Breast epithelium (tissue), 4 donors: ENCODE measurements at regions not wholly inside any gene's neighbourhood (a gene's known extent, or its start where the extent isn't known, plus 50 kb on each side); places are given as distances from the start of the nearest gene placed in this dataset.

ENCODE experiments used
- DNase-seq, 2 donors: peaks; one replicate each; pipeline ENCODE4 v3.0.0-alpha.2; 2019; ENCODE audit warnings: low spot score in 2 of 2
- H3K27ac ChIP-seq, 2 donors: fragments of 200-600 bp; sonication (generic) in 1 of 2; one replicate each; pipeline ENCODE4 v1.5.1; 2016 to 2019; ENCODE audit warnings: mild to moderate bottlenecking in 1 of 2
- H3K27me3 ChIP-seq, 2 donors: fragments of 200-600 bp; sonication (generic) in 1 of 2; one replicate each; pipeline versions ENCODE4 v1.5.1 to v1.6.0; 2017 to 2019; ENCODE audit warnings: control low read depth in 1 of 2, mild to moderate bottlenecking in 1 of 2
- H3K36me3 ChIP-seq: fragments of 200-600 bp; one replicate; pipeline ENCODE4 v1.5.1; 2019
- H3K4me1 ChIP-seq, 2 donors: fragments of 200-600 bp; sonication (generic); one replicate each; pipeline ENCODE4 v1.5.1; 2016 to 2019; ENCODE audit warnings: control low read depth in 1 of 2
- H3K4me3 ChIP-seq, 3 donors: fragments of 200-600 bp; sonication (generic); 1 replicate in 2 of 3; 2 replicates in 1 of 3; pipeline ENCODE4 v1.5.1; 2016 to 2019; ENCODE audit warnings: mild to moderate bottlenecking in 3 of 3, moderate library complexity in 2 of 3
- H3K9me3 ChIP-seq, 2 donors: fragments of 200-600 bp; sonication (generic) in 1 of 2; one replicate each; pipeline ENCODE4 v1.5.1; 2016 to 2019; ENCODE audit warnings: control low read depth in 1 of 2
- POLR2A ChIP-seq: fragments of 450-650 bp; IDR thresholded peaks from one replicate; pipeline ENCODE4 v1.6.1; 2016; ENCODE audit warnings: antibody characterized with exemption, mild to moderate bottlenecking, moderate library complexity
- POLR2AphosphoS5 ChIP-seq, 3 donors: sonication (generic); formaldehyde crosslinking; IDR thresholded peaks; one replicate each; pipeline ENCODE4 v1.6.1; 2017; ENCODE audit warnings: antibody characterized with exemption in 3 of 3
- intact Hi-C: fragments of 100-400 bp; cut with DNase I; formaldehyde crosslinking; loops from one replicate; pipeline ENCODE4 v1.15.1; 2023; ENCODE audit warnings: low total_unique reads
- TF ChIP-seq, protein P1 (sequence below), 3 donors: fragments of 450-650 bp; IDR thresholded peaks; one replicate each; pipeline ENCODE4 v1.5.1; 2016 to 2017; ENCODE audit warnings: antibody characterized with exemption in 3 of 3, mild to moderate bottlenecking in 3 of 3, moderate library complexity in 3 of 3

DNA sequence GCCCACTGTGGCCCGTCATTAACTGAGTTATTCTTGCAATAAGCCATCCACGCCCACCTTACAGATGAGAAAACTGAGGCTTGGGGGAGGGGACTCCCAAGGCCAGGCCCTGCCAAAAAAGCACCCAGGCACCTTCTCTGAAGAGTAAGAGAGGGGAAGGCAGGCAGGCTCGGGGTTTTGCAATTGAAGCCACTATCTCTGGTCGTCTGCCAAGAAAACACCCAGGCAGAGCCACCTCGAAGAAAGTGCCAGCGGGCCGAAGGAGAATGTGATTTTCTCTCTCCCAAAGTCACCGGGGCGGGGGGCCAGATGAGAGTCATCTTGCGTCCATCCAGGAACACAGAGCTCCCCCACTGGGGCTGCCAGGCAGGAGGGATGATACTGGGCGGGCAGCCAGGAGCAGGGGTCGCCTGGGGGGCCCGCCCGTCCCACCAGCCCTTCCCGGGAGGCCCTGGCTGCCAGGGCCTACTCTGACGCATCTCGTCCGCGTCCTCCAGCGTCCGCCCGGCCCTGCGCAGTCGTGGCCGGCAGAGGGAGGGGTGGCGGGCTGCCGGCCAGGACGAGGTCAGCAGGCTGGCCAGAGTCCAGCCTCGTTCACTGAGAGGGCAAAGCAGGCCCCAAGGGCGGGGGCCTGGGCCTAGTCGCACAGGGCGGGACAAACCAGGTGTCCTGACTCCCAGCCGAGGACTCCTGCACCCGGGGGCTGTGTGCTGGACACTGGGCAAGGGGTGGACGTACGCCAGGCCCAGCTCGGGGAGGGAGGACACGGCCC is 74.3 kb downstream of the RFLNA start:
- DNase-seq: peak; percentile 81 to 90
- Histone ChIP-seq H3K4me3 (peak overlapping the region; percentile 4 to 51 (median 21)), H3K27ac (peak overlapping the region; percentile 94 to 95), H3K27me3 (no peaks in the 10 kb centered on the region), H3K9me3 (no peaks in the 10 kb centered on the region), H3K36me3 (no peaks in the 10 kb centered on the region), H3K4me1 (peaks cover 16 to 31% of the 10 kb centered on the region in 2 donors)
- TF ChIP-seq POLR2AphosphoS5 (IDR thresholded peaks at IDR 0.05): peak; percentile 71 to 88 (median 72)
- TF ChIP-seq POLR2A: no peak
- TF ChIP-seq, protein P1, sequence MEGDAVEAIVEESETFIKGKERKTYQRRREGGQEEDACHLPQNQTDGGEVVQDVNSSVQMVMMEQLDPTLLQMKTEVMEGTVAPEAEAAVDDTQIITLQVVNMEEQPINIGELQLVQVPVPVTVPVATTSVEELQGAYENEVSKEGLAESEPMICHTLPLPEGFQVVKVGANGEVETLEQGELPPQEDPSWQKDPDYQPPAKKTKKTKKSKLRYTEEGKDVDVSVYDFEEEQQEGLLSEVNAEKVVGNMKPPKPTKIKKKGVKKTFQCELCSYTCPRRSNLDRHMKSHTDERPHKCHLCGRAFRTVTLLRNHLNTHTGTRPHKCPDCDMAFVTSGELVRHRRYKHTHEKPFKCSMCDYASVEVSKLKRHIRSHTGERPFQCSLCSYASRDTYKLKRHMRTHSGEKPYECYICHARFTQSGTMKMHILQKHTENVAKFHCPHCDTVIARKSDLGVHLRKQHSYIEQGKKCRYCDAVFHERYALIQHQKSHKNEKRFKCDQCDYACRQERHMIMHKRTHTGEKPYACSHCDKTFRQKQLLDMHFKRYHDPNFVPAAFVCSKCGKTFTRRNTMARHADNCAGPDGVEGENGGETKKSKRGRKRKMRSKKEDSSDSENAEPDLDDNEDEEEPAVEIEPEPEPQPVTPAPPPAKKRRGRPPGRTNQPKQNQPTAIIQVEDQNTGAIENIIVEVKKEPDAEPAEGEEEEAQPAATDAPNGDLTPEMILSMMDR (IDR thresholded peaks at IDR 0.05): peak; percentile 40 to 70 (median 59)
- intact Hi-C loops: loop anchor here (10.0 kb wide), 1 partner anchor 406 kb away; no protein-coding TSS in a partner anchor

DNA sequence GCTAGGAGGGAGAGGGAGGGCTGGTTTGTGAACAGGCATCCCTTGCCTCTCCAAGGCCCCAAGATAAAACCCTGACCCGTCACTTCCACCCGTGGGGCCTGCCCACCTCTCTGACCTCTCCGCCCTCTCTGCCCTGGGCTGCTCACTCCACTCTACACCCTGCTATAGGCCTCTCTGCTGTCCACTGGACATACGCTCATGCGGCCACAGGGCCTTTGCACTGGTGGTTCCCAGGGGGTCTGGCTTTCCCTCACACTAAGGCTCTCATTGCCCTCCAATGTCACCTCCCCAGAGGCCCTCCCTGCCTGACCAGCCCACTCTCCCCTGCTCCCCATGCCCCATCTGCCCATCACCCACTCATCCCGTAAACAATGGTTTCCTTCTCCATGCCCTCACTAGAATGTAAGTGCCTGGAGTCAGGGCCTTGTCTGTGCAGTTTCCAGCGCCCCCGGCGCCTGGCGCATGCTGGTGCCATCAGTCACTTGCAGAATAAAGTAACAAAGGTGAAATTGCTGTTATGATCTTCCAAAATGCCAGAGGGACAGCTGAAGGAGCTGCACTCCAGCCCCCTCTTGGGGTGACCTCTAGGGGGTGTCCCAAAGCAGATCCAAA is 73.6 kb downstream of the RFLNA start:
- Histone ChIP-seq H3K36me3 (no peaks in the 10 kb centered on the region), H3K4me1 (peaks cover 16 to 31% of the 10 kb centered on the region in 2 donors), H3K27ac (peak overlapping the region; percentile 94 to 95), H3K4me3 (no peak overlapping the region), H3K27me3 (no peaks in the 10 kb centered on the region), H3K9me3 (no peaks in the 10 kb centered on the region)
- no peak for TF ChIP-seq POLR2A
- no peak for TF ChIP-seq POLR2AphosphoS5 (IDR thresholded peaks at IDR 0.05)
- TF ChIP-seq, protein P1 (IDR thresholded peaks at IDR 0.05): no peak
- no peak for DNase-seq
- intact Hi-C loops: loop anchor here (10.0 kb wide), 1 partner anchor 406 kb away; no protein-coding TSS in a partner anchor

DNA sequence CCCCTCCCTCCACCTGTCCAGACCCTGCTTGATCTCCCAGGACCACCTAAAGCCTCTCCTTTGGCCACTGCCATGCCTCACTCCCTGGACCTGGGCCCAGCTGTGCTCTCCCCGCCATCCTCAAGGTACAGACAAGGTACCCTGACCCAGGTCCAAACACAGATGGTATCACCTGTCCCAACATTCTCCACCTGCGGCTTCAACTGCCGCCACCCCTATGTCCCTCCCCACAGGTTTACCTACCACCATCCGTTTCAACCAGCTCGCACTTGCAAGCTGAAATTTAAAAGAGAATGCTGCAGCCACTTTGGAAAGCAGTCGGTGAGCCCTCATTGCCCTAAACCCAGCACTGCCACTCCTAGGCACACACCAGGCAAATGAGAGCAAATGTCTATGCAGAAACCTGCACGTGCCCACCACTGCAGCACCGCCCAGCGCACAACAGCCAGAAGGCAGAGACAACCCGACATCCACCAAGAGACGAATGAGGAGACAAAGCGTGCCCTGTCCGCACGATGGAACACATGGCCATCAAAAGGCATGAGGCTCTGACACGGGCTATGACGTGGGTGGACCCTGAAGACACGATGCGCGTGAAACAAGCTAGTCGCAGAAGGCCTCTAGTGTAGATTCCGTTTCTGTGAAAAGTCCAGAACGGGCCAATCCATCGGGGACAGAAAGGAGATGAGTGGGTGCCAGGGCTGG is 71.0 kb downstream of the RFLNA start:
- no peak for DNase-seq
- no peak overlapping the region for H3K4me3 ChIP-seq
- H3K9me3 ChIP-seq: no peaks in the 10 kb centered on the region
- peaks cover 16 to 31% of the 10 kb centered on the region in 2 donors for H3K4me1 ChIP-seq
- no peaks in the 10 kb centered on the region for H3K27me3 ChIP-seq
- intact Hi-C loops: loop anchor here (1.0 to 10.0 kb wide), 2 partner anchors 114 to 409 kb away; no protein-coding TSS in a partner anchor
- TF ChIP-seq POLR2A: no peak
- no peak for TF ChIP-seq POLR2AphosphoS5 (IDR thresholded peaks at IDR 0.05)
- TF ChIP-seq, protein P1 (IDR thresholded peaks at IDR 0.05): no peak
- H3K27ac ChIP-seq: peak overlapping the region in 1 of 2 donors; percentile 35
- no peaks in the 10 kb centered on the region for H3K36me3 ChIP-seq
